Trophoblast cell (in vitro differentiated cells and primary cell): ENCODE measurements at regions not wholly inside any gene's neighbourhood (a gene's known extent, or its start where the extent isn't known, plus 50 kb on each side); places are given as distances from the start of the nearest gene placed in this dataset.

Experiments
- DNase-seq, 2 donors: peaks; one replicate each; pipeline ENCODE4 v3.0.0-alpha.2; 2016
- H2AFZ ChIP-seq: 2 replicates; pipeline ENCODE4 v1.6.1; 2013; ENCODE audit warnings: low read length, moderate library complexity, mild to moderate bottlenecking; ENCODE audit not compliant: insufficient read depth, poor library complexity
- H2AK5ac ChIP-seq: 2 replicates; pipeline ENCODE4 v1.6.1; 2013; ENCODE audit warnings: mild to moderate bottlenecking, low read length
- H2BK120ac ChIP-seq: 2 replicates; pipeline ENCODE4 v1.6.1; 2013; ENCODE audit warnings: low read length, mild to moderate bottlenecking, moderate library complexity; ENCODE audit not compliant: insufficient read depth, poor library complexity
- H2BK12ac ChIP-seq: 2 replicates; pipeline ENCODE4 v1.6.1; 2013; ENCODE audit warnings: mild to moderate bottlenecking, low read length, moderate library complexity
- H2BK5ac ChIP-seq: 2 replicates; pipeline ENCODE4 v1.6.1; 2013; ENCODE audit warnings: low read length, low read depth, moderate library complexity, mild to moderate bottlenecking; ENCODE audit not compliant: poor library complexity
- H3K14ac ChIP-seq: 2 replicates; pipeline ENCODE4 v1.6.1; 2013; ENCODE audit warnings: mild to moderate bottlenecking, low read length
- H3K18ac ChIP-seq: 2 replicates; pipeline ENCODE4 v1.6.1; 2013; ENCODE audit warnings: mild to moderate bottlenecking, low read length
- H3K23ac ChIP-seq: 2 replicates; pipeline ENCODE4 v1.6.1; 2013; ENCODE audit warnings: low read length
- H3K27ac ChIP-seq: 2 replicates; pipeline ENCODE4 v1.5.1; 2013; ENCODE audit warnings: low read depth, mild to moderate bottlenecking, inconsistent platforms, low read length, moderate library complexity
- H3K27me3 ChIP-seq: 2 replicates; pipeline ENCODE4 v1.6.1; 2013; ENCODE audit warnings: inconsistent platforms, mild to moderate bottlenecking, low read length, moderate library complexity; ENCODE audit not compliant: insufficient read depth
- H3K36me3 ChIP-seq, 2 experiments: 1 replicate in 1 of 2; 2 replicates in 1 of 2; pipeline ENCODE4 v1.6.1; 2013; ENCODE audit warnings: low read length in 2 of 2, mild to moderate bottlenecking in 2 of 2, moderate library complexity in 1 of 2; ENCODE audit not compliant: insufficient read depth in 2 of 2, control insufficient read depth in 1 of 2
- H3K4ac ChIP-seq: 2 replicates; pipeline ENCODE4 v1.6.1; 2013; ENCODE audit warnings: low read depth, mild to moderate bottlenecking, low read length, moderate library complexity
- H3K4me1 ChIP-seq, 2 experiments: 1 replicate in 1 of 2; 2 replicates in 1 of 2; pipeline ENCODE4 v1.6.1; 2013; ENCODE audit warnings: low read length in 2 of 2, mild to moderate bottlenecking in 2 of 2, moderate library complexity in 1 of 2; ENCODE audit not compliant: insufficient read depth in 2 of 2, control insufficient read depth in 1 of 2
- H3K4me2 ChIP-seq: 2 replicates; pipeline ENCODE4 v1.6.1; 2013; ENCODE audit warnings: inconsistent platforms, mild to moderate bottlenecking, low read length, moderate library complexity
- H3K4me3 ChIP-seq: 2 replicates; pipeline ENCODE4 v1.5.1; 2013; ENCODE audit warnings: mild to moderate bottlenecking, low read depth, low read length, inconsistent platforms
- H3K79me1 ChIP-seq: one replicate; pipeline ENCODE4 v1.6.1; 2013; ENCODE audit warnings: low read length
- H3K79me2 ChIP-seq: 2 replicates; pipeline ENCODE4 v1.6.1; 2013; ENCODE audit warnings: low read length, mild to moderate bottlenecking; ENCODE audit not compliant: control insufficient read depth, insufficient read depth, poor library complexity
- H3K9ac ChIP-seq: 2 replicates; pipeline ENCODE4 v1.6.1; 2013; ENCODE audit warnings: mild to moderate bottlenecking, low read length
- H3K9me3 ChIP-seq: 2 replicates; pipeline ENCODE4 v1.6.1; 2013; ENCODE audit warnings: low read depth, mild to moderate bottlenecking, control low read depth, inconsistent platforms, low read length; ENCODE audit not compliant: insufficient read depth
- H4K12ac ChIP-seq: 2 replicates; pipeline ENCODE4 v1.6.1; 2013; ENCODE audit warnings: low read depth, mild to moderate bottlenecking, low read length, moderate library complexity
- H4K8ac ChIP-seq: 2 replicates; pipeline ENCODE4 v1.6.1; 2013; ENCODE audit warnings: low read depth, mild to moderate bottlenecking, low read length, moderate library complexity
- H4K91ac ChIP-seq: one replicate; pipeline ENCODE4 v1.6.1; 2013; ENCODE audit warnings: low read depth, mild to moderate bottlenecking, low read length, moderate library complexity
- WGBS: extraction: QIAGEN DNeasy Blood & Tissue Kit; methylation state at CpG from one replicate; pipeline ENCODE4 v1.1.7; 2013; ENCODE audit warnings: missing lambda C conversion rate; ENCODE audit not compliant: insufficient read length, insufficient coverage; ENCODE audit errors: extremely low coverage; 5-methylcytosine and 5-hydroxymethylcytosine counted together

GRCh38 chr12:58034712-58035111, 93.3 kb downstream of the ATP23 start:
- no peak overlapping the region for H3K14ac ChIP-seq
- no peak overlapping the region for H2BK120ac ChIP-seq
- no peak overlapping the region for H3K4ac ChIP-seq
- H2BK5ac ChIP-seq, result no peak overlapping the region
- H3K4me1 ChIP-seq, result no peaks in the 10 kb centered on the region
- no peaks in the 10 kb centered on the region for H3K36me3 ChIP-seq
- H2AK5ac ChIP-seq, result no peak overlapping the region
- no peaks in the 10 kb centered on the region for H3K27me3 ChIP-seq
- no peak overlapping the region for H3K9ac ChIP-seq
- no peak overlapping the region for H2BK12ac ChIP-seq
- no peak overlapping the region for H3K18ac ChIP-seq
- no peaks in the 10 kb centered on the region for H3K79me2 ChIP-seq
- H4K91ac ChIP-seq, result no peak overlapping the region
- WGBS, result no CpG with 5 or more reads among the region's 1 CpG
- no peak overlapping the region for H3K4me2 ChIP-seq
- no peaks in the 10 kb centered on the region for H3K79me1 ChIP-seq
- DNase-seq, result no peak
- no peak overlapping the region for H4K12ac ChIP-seq
- no peak overlapping the region for H2AFZ ChIP-seq
- peaks cover 11% of the 10 kb centered on the region for H3K9me3 ChIP-seq
- H3K23ac ChIP-seq, result no peak overlapping the region
- H3K4me3 ChIP-seq, result no peak overlapping the region
- no peak overlapping the region for H4K8ac ChIP-seq
- no peak overlapping the region for H3K27ac ChIP-seq

DNA sequence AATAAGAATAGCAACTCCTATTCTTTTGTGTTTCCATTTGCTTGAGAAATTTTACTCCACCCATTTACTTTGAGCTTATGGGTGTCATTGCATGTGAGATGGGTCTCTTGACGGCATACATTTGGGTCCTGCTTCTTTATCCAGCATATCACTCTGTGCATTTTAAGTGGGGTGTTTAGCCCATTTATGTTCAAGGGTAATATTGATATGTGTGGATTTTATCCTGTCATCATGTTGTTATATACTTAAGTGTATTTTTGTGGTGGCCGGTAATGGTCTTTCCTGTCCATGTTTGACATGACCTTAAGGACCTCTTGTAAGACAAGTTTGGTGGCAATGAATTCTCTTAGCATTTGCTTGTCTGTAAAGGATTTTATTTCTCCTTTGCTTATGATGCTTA, 100.1 kb downstream of the ATP23 start:
- H3K4me2 ChIP-seq, result no peak overlapping the region
- H3K4me3 ChIP-seq, result no peak overlapping the region
- H3K18ac ChIP-seq, result no peak overlapping the region
- no peaks in the 10 kb centered on the region for H3K27me3 ChIP-seq
- H4K12ac ChIP-seq, result no peak overlapping the region
- H2AFZ ChIP-seq, result no peak overlapping the region
- H3K9ac ChIP-seq, result no peak overlapping the region
- no peak overlapping the region for H2BK120ac ChIP-seq
- no peak overlapping the region for H2BK5ac ChIP-seq
- H3K14ac ChIP-seq, result no peak overlapping the region
- no peaks in the 10 kb centered on the region for H3K36me3 ChIP-seq
- H3K79me1 ChIP-seq, result no peaks in the 10 kb centered on the region
- no peak overlapping the region for H3K4ac ChIP-seq
- H3K79me2 ChIP-seq, result no peaks in the 10 kb centered on the region
- peaks cover 2% of the 10 kb centered on the region for H3K9me3 ChIP-seq
- DNase-seq, result no peak
- H3K4me1 ChIP-seq, result no peaks in the 10 kb centered on the region
- no peak overlapping the region for H4K8ac ChIP-seq
- H4K91ac ChIP-seq, result no peak overlapping the region
- H3K23ac ChIP-seq, result no peak overlapping the region
- no peak overlapping the region for H2AK5ac ChIP-seq
- H2BK12ac ChIP-seq, result no peak overlapping the region
- no CpG with 5 or more reads among the region's 2 CpGs for WGBS
- no peak overlapping the region for H3K27ac ChIP-seq

DNA sequence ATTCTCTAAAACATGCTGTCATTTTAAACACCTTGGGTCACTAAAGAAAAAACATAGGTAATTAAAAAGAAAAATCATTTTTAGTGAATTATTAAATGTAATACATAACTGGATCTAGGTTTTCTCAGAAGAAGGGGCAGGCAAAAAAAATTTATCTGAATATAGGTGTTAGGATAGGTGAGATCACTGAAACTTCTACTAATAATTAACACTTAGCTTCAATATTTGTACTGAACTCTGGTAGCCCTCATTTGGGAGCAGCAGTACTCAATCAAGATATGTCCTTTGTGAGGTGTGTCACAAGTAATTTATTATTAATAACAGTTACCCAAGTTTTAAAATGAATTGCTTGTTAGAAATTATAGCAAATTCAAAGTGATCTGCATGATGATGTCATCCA, 103.6 kb downstream of the ATP23 start:
- H2AK5ac ChIP-seq, result no peak overlapping the region
- H3K79me2 ChIP-seq, result no peaks in the 10 kb centered on the region
- no peak overlapping the region for H3K9ac ChIP-seq
- H2BK5ac ChIP-seq, result no peak overlapping the region
- H3K23ac ChIP-seq, result no peak overlapping the region
- H4K12ac ChIP-seq, result no peak overlapping the region
- no peaks in the 10 kb centered on the region for H3K27me3 ChIP-seq
- no peaks in the 10 kb centered on the region for H3K79me1 ChIP-seq
- H3K4me3 ChIP-seq, result no peak overlapping the region
- H3K18ac ChIP-seq, result no peak overlapping the region
- H2BK120ac ChIP-seq, result no peak overlapping the region
- no peak overlapping the region for H3K4me2 ChIP-seq
- no peak overlapping the region for H4K91ac ChIP-seq
- H3K9me3 ChIP-seq, result peaks cover 2% of the 10 kb centered on the region
- H3K4ac ChIP-seq, result no peak overlapping the region
- no peaks in the 10 kb centered on the region for H3K36me3 ChIP-seq
- H3K14ac ChIP-seq, result no peak overlapping the region
- no peaks in the 10 kb centered on the region for H3K4me1 ChIP-seq
- H3K27ac ChIP-seq, result no peak overlapping the region
- no peak overlapping the region for H2AFZ ChIP-seq
- no peak overlapping the region for H4K8ac ChIP-seq
- no peak overlapping the region for H2BK12ac ChIP-seq
- DNase-seq, result no peak

- no peak overlapping the region for H4K8ac ChIP-seq
- no peak overlapping the region for H2AK5ac ChIP-seq
- H3K27me3 ChIP-seq, result no peaks in the 10 kb centered on the region
- no peak overlapping the region for H3K18ac ChIP-seq
- no peak for DNase-seq
- no peak overlapping the region for H3K9ac ChIP-seq
- no peak overlapping the region for H3K27ac ChIP-seq
- no peak overlapping the region for H2BK12ac ChIP-seq
- no peaks in the 10 kb centered on the region for H3K4me1 ChIP-seq
- no peak overlapping the region for H2BK120ac ChIP-seq
- H3K79me1 ChIP-seq, result no peaks in the 10 kb centered on the region
- no peaks in the 10 kb centered on the region for H3K79me2 ChIP-seq
- no peak overlapping the region for H4K12ac ChIP-seq
- no peak overlapping the region for H3K4ac ChIP-seq
- H2BK5ac ChIP-seq, result no peak overlapping the region
- no CpG with 5 or more reads among the region's 1 CpG for WGBS
- H3K4me2 ChIP-seq, result no peak overlapping the region
- H2AFZ ChIP-seq, result no peak overlapping the region
- no peak overlapping the region for H3K23ac ChIP-seq
- H3K4me3 ChIP-seq, result no peak overlapping the region
- peaks cover 2% of the 10 kb centered on the region for H3K9me3 ChIP-seq
- H3K14ac ChIP-seq, result no peak overlapping the region
- no peak overlapping the region for H4K91ac ChIP-seq
- H3K36me3 ChIP-seq, result no peaks in the 10 kb centered on the region
Observed at GRCh38 chr12:58046271-58046670, 104.9 kb downstream of the ATP23 start.

DNA sequence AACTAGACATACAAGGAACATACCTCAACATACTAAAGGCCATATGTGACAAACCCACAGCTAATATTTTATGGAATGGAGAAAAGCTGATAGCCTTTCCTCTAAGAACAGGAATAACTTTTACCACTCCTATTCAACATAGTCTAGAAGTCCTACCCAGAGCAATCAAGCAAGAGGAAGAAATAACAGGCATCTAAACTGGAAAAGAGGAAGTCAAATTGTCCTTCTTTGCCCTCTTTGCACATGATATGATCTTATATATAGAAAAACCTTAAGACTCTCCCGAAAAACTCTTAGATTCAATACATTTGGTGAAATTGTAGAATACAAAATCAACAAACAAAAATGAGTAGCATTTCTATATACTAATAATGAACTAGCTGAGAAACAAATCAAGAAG, 110.0 kb downstream of the ATP23 start:
- WGBS, result no CpG with 5 or more reads among the region's 1 CpG
- Histone ChIP-seq H3K4me3 (no peak overlapping the region), H2AFZ (no peak overlapping the region), H4K8ac (no peak overlapping the region), H3K4me1 (no peaks in the 10 kb centered on the region), H3K27me3 (no peaks in the 10 kb centered on the region), H2AK5ac (no peak overlapping the region), H3K27ac (no peak overlapping the region), H3K23ac (no peak overlapping the region), H3K9me3 (peaks cover 2% of the 10 kb centered on the region), H3K79me2 (no peaks in the 10 kb centered on the region), H3K36me3 (no peaks in the 10 kb centered on the region), H3K4ac (no peak overlapping the region), H2BK5ac (no peak overlapping the region), H3K4me2 (no peak overlapping the region), H3K9ac (no peak overlapping the region), H4K12ac (no peak overlapping the region), H4K91ac (no peak overlapping the region), H2BK12ac (no peak overlapping the region), H3K79me1 (no peaks in the 10 kb centered on the region), H3K14ac (no peak overlapping the region), H2BK120ac (no peak overlapping the region), H3K18ac (no peak overlapping the region)
- no peak for DNase-seq
